Gastroesophageal sphincter (tissue), 4 donors: ENCODE measurements at regions not wholly inside any gene's neighbourhood (a gene's known extent, or its start where the extent isn't known, plus 50 kb on each side); places are given as distances from the start of the nearest gene placed in this dataset.

Source experiments
- ATAC-seq: fragments of 150-250 bp; one replicate; pipeline ENCODE4 v1.9.1; 2016; ENCODE audit warnings: mild to moderate bottlenecking, moderate library complexity
- H3K27ac ChIP-seq, 4 donors: fragments of 200-600 bp; sonication (generic) in 3 of 4; 1 replicate in 3 of 4; 2 replicates in 1 of 4; pipeline ENCODE4 v1.5.1; 2016 to 2019
- H3K27me3 ChIP-seq: fragments of 200-600 bp; sonication (generic); one replicate; pipeline ENCODE4 v1.5.1; 2019
- H3K36me3 ChIP-seq, 2 donors: fragments of 200-600 bp; sonication (generic); one replicate each; pipeline ENCODE4 v1.5.1; 2019; ENCODE audit warnings: control low read depth in 1 of 2
- H3K4me1 ChIP-seq, 3 donors: fragments of 200-600 bp; sonication (generic); 1 replicate in 2 of 3; 2 replicates in 1 of 3; pipeline ENCODE4 v1.5.1; 2016 to 2019; ENCODE audit warnings: control low read depth in 2 of 3
- H3K4me3 ChIP-seq, 2 donors: fragments of 200-600 bp; sonication (generic); one replicate each; pipeline ENCODE4 v1.5.1; 2019; ENCODE audit warnings: mild to moderate bottlenecking in 1 of 2, moderate library complexity in 1 of 2
- H3K9me3 ChIP-seq, 3 donors: fragments of 200-600 bp; sonication (generic); one replicate each; pipeline ENCODE4 v1.5.1; 2017 to 2019; ENCODE audit warnings: control low read depth in 2 of 3
- EP300 ChIP-seq: sonication (generic); formaldehyde crosslinking; IDR thresholded peaks from one replicate; pipeline ENCODE4 v1.6.1; 2017; ENCODE audit warnings: antibody characterized with exemption, mild to moderate bottlenecking
- POLR2A ChIP-seq, 2 donors: fragments of 450-650 bp; IDR thresholded peaks; one replicate each; pipeline ENCODE4 v1.6.1; 2017; ENCODE audit warnings: antibody characterized with exemption in 2 of 2, mild to moderate bottlenecking in 2 of 2, moderate library complexity in 1 of 2
- POLR2AphosphoS5 ChIP-seq: sonication (generic); formaldehyde crosslinking; IDR thresholded peaks from one replicate; pipeline ENCODE4 v1.6.1; 2017; ENCODE audit warnings: antibody characterized with exemption
- WGBS, 2 donors: methylation state at CpG; one replicate each; pipeline ENCODE4 v1.1.5; 2018; ENCODE audit warnings: low coverage in 1 of 2; 5-methylcytosine and 5-hydroxymethylcytosine counted together
- TF ChIP-seq, protein P1 (sequence below), 4 experiments: fragments of 200-600 bp in 2 of 4; fragments of 450-650 bp in 2 of 4; sonication (generic) in 1 of 4; IDR thresholded peaks; one replicate each; pipeline ENCODE4 v1.5.1; 2017 to 2019; ENCODE audit warnings: antibody characterized with exemption in 4 of 4, mild to moderate bottlenecking in 2 of 4, moderate library complexity in 2 of 4

- H3K4me1 ChIP-seq = no peaks in the 10 kb centered on the region
- no peak for ATAC-seq
- H3K27ac ChIP-seq = no peak overlapping the region
- H3K4me3 ChIP-seq = no peak overlapping the region
- TF ChIP-seq, protein P1, sequence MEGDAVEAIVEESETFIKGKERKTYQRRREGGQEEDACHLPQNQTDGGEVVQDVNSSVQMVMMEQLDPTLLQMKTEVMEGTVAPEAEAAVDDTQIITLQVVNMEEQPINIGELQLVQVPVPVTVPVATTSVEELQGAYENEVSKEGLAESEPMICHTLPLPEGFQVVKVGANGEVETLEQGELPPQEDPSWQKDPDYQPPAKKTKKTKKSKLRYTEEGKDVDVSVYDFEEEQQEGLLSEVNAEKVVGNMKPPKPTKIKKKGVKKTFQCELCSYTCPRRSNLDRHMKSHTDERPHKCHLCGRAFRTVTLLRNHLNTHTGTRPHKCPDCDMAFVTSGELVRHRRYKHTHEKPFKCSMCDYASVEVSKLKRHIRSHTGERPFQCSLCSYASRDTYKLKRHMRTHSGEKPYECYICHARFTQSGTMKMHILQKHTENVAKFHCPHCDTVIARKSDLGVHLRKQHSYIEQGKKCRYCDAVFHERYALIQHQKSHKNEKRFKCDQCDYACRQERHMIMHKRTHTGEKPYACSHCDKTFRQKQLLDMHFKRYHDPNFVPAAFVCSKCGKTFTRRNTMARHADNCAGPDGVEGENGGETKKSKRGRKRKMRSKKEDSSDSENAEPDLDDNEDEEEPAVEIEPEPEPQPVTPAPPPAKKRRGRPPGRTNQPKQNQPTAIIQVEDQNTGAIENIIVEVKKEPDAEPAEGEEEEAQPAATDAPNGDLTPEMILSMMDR (IDR thresholded peaks at IDR 0.05) = no peak
- TF ChIP-seq EP300 = no peak
- TF ChIP-seq POLR2AphosphoS5 = no peak
- TF ChIP-seq POLR2A (IDR thresholded peaks at IDR 0.05) = no peak
- H3K36me3 ChIP-seq = no peaks in the 10 kb centered on the region
- no peaks in the 10 kb centered on the region for H3K9me3 ChIP-seq
- WGBS, 2 donors = 56% methylated on average over 2 to 3 of the region's 4 CpGs
- H3K27me3 ChIP-seq = no peaks in the 10 kb centered on the region
Measured at GRCh38 chr2:78676921-78677696, 348.4 kb upstream of the REG3G start.

- TF ChIP-seq POLR2A (IDR thresholded peaks at IDR 0.05) = no peak
- TF ChIP-seq EP300 = no peak
- no peak for TF ChIP-seq POLR2AphosphoS5
- TF ChIP-seq, protein P1 (IDR thresholded peaks at IDR 0.05) = no peak
- 83 to 96% methylated on average over 1 to 3 of the region's 7 CpGs for WGBS, 2 donors
- H3K4me1 ChIP-seq = no peaks in the 10 kb centered on the region
- H3K36me3 ChIP-seq = no peaks in the 10 kb centered on the region
- no peaks in the 10 kb centered on the region for H3K27me3 ChIP-seq
- no peak for ATAC-seq
- H3K27ac ChIP-seq = no peak overlapping the region
- no peak overlapping the region for H3K4me3 ChIP-seq
- no peaks in the 10 kb centered on the region for H3K9me3 ChIP-seq
Measured at GRCh38 chr2:78677774-78678173, 347.7 kb upstream of the REG3G start.

GRCh38 chr2:78681386-78681785 is 344.1 kb upstream of the REG3G start:
- no peaks in the 10 kb centered on the region for H3K9me3 ChIP-seq
- H3K36me3 ChIP-seq = no peaks in the 10 kb centered on the region
- H3K4me1 ChIP-seq = no peaks in the 10 kb centered on the region
- TF ChIP-seq POLR2A (IDR thresholded peaks at IDR 0.05) = no peak
- no peak for TF ChIP-seq EP300
- no peak for TF ChIP-seq POLR2AphosphoS5
- TF ChIP-seq, protein P1 (IDR thresholded peaks at IDR 0.05) = no peak
- no peak for ATAC-seq
- WGBS, 2 donors = 100% methylated on average over 1 to 2 of the region's 4 CpGs
- no peaks in the 10 kb centered on the region for H3K27me3 ChIP-seq
- H3K27ac ChIP-seq = no peak overlapping the region
- no peak overlapping the region for H3K4me3 ChIP-seq

DNA sequence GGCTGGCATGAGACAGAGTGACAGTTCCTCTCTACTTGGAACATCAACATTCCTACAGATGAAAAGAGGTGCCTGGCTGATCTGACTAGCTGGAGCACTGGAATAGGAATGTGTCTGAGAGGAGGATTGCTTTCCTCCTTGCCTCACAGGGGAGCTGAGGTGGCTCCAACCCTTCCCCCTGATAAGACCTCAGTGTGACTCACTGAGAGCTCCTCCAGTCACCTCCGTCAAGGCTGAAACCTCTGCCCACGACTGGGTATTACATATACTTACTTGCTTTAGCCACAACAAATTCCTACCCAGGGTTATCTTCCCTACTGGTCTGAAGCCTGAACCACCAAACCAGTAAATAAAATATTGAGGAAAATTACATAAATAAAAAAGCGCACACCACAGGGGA is 342.7 kb upstream of the REG3G start:
- H3K36me3 ChIP-seq = no peaks in the 10 kb centered on the region
- no peak overlapping the region for H3K4me3 ChIP-seq
- ATAC-seq = no peak
- 93 to 100% methylated on average over 1 to 2 of the region's 3 CpGs for WGBS, 2 donors
- no peaks in the 10 kb centered on the region for H3K4me1 ChIP-seq
- TF ChIP-seq POLR2A (IDR thresholded peaks at IDR 0.05) (no peak), EP300 (no peak), POLR2AphosphoS5 (no peak)
- TF ChIP-seq, protein P1 (IDR thresholded peaks at IDR 0.05) = no peak
- H3K9me3 ChIP-seq = no peaks in the 10 kb centered on the region
- H3K27me3 ChIP-seq = no peaks in the 10 kb centered on the region
- H3K27ac ChIP-seq = no peak overlapping the region

DNA sequence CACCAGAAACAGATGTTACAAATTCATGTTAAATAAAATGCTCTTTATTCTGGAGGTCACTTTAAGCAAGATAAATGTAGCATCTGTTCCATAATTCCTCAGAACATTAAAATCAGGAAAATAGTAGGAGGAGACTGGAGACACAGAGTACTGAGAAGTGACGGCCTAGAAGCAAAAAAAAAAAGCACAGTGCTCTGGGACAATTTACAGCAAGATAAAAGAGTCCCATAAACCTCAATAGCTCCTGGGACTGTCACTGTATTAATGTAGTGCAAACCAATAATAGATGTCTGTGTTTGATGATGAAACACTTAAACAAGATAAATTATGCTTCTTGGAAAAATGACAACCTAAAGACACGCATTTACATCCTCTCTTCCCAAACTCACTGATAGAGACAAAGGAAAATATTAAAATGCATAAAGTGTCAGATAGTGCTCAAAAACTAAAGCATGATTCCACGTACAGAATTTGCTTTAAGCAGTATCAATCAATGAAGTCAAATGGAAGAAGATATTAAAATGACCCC is 338.8 kb upstream of the REG3G start:
- ATAC-seq = no peak
- no peaks in the 10 kb centered on the region for H3K36me3 ChIP-seq
- no peak overlapping the region for H3K4me3 ChIP-seq
- H3K4me1 ChIP-seq = no peaks in the 10 kb centered on the region
- no peak for TF ChIP-seq POLR2A (IDR thresholded peaks at IDR 0.05)
- TF ChIP-seq, protein P1 (IDR thresholded peaks at IDR 0.05) = no peak
- TF ChIP-seq EP300 = no peak
- TF ChIP-seq POLR2AphosphoS5 = no peak
- peaks cover 0 to 8% (median 0%) of the 10 kb centered on the region in 3 donors for H3K9me3 ChIP-seq
- H3K27me3 ChIP-seq = no peaks in the 10 kb centered on the region
- no peak overlapping the region for H3K27ac ChIP-seq
- WGBS, 2 donors = 60 to 80% methylated on average over 2 to 3 of the region's 3 CpGs
